HEK293T (cell line): ENCODE measurements at regions not wholly inside any gene's neighbourhood (a gene's known extent, or its start where the extent isn't known, plus 50 kb on each side); places are given as distances from the start of the nearest gene placed in this dataset.
A peak's percentile ranks its signal among the peaks of the same experiment; 100 is the strongest.

Experiments used
- CTCF ChIA-PET: fragments of 350-600 bp; formaldehyde crosslinking; extraction: SDS; loops from one replicate; lab custom pipeline; 2021; ENCODE audit warnings: antibody characterized with exemption, inconsistent platforms; lab: Yijun Ruan, JAX
- POLR2A ChIA-PET: fragments of 350-600 bp; formaldehyde crosslinking; extraction: SDS; loops from one replicate; lab custom pipeline; 2020; ENCODE audit warnings: antibody characterized with exemption, inconsistent platforms; lab: Yijun Ruan, JAX
- DNase-seq: peaks from one replicate; pipeline ENCODE4 v3.0.0; 2012; ENCODE audit warnings: mixed read lengths; ENCODE audit errors: extremely low spot score
- ARNT ChIP-seq: fragments of 450-650 bp; IDR thresholded peaks from 2 replicates; pipeline ENCODE4 v1.6.1; 2017; ENCODE audit warnings: mild to moderate bottlenecking
- BHLHE40 ChIP-seq: fragments of 450-650 bp; IDR thresholded peaks from 2 replicates; pipeline ENCODE4 v1.6.1; 2016; ENCODE audit warnings: mild to moderate bottlenecking, moderate library complexity, borderline replicate concordance
- CTBP1 ChIP-seq: fragments of 450-650 bp; IDR thresholded peaks from 2 replicates; pipeline ENCODE4 v1.6.1; 2016; ENCODE audit warnings: borderline replicate concordance
- ELF4 ChIP-seq: fragments of 450-650 bp; IDR thresholded peaks from 2 replicates; pipeline ENCODE4 v1.6.1; 2017; ENCODE audit warnings: antibody characterized with exemption
- FOXA1 ChIP-seq: fragments of 450-650 bp; IDR thresholded peaks from 2 replicates; pipeline ENCODE4 v1.6.1; 2016; ENCODE audit warnings: mild to moderate bottlenecking
- FOXK2 ChIP-seq: fragments of 450-650 bp; IDR thresholded peaks from 2 replicates; pipeline ENCODE4 v1.6.1; 2016; ENCODE audit warnings: mild to moderate bottlenecking
- FOXM1 ChIP-seq: fragments of 450-650 bp; IDR thresholded peaks from 2 replicates; pipeline ENCODE4 v1.6.1; 2017; ENCODE audit warnings: mild to moderate bottlenecking, borderline replicate concordance
- HDGF ChIP-seq: fragments of 450-650 bp; IDR thresholded peaks from 2 replicates; pipeline ENCODE4 v1.6.1; 2017; ENCODE audit warnings: antibody characterized with exemption, borderline replicate concordance
- LEF1 ChIP-seq: fragments of 450-650 bp; IDR thresholded peaks from 2 replicates; pipeline ENCODE4 v1.6.1; 2017; ENCODE audit warnings: mild to moderate bottlenecking, borderline replicate concordance
- NFRKB ChIP-seq: fragments of 450-650 bp; IDR thresholded peaks from 2 replicates; pipeline ENCODE4 v1.6.1; 2016; ENCODE audit warnings: mild to moderate bottlenecking, moderate library complexity
- SP1 ChIP-seq: fragments of 450-650 bp; IDR thresholded peaks from 2 replicates; pipeline ENCODE4 v1.6.1; 2017
- SUZ12 ChIP-seq: fragments of 450-650 bp; IDR thresholded peaks from 2 replicates; pipeline ENCODE4 v1.6.1; 2016; ENCODE audit warnings: mild to moderate bottlenecking
- TARDBP ChIP-seq: fragments of 450-650 bp; IDR thresholded peaks from 2 replicates; pipeline ENCODE4 v1.6.1; 2016
- ZNF384 ChIP-seq: fragments of 450-650 bp; IDR thresholded peaks from 2 replicates; pipeline ENCODE4 v1.6.1; 2016

DNA sequence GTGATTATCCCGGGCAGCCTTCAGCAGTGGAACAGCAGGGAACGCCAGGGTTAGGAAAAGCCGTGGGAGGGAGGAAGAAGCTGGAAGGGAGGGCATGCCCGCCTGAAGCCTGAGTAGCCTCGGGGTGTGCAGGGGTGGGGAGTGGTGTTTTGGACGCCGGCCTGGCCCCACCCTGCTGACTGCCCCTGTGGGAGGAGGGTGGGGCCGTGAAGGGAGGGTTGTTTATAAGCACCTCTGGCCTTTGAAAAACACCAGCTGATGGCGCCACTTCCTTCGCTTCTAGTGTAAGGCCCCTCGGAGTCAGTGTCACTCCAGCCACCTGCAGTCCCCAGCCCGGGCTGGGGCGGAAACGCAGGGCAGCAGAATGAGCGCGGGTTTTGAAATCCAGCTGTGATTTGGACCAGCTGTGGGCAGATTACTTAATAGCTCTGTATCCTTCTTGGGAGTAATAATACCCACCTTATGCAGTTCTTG, 52.8 kb upstream of the BMP6 start:
- ChIA-PET POLR2A (interaction anchor here (0.7 to 1.5 kb wide), 3 partner anchors 25 to 237 kb away, joined by 3 to 4 read pairs (median 3); partner anchors contain the start of gene SNRNP48), CTCF (interaction anchor here (1.0 to 1.2 kb wide), 2 partner anchors 22 to 54 kb away, joined by 3 read pairs; no protein-coding TSS in a partner anchor)
- DNase-seq = peak; percentile 46
- TF ChIP-seq SP1 (no peak), FOXK2 (no peak), ZNF384 (no peak)

DNA sequence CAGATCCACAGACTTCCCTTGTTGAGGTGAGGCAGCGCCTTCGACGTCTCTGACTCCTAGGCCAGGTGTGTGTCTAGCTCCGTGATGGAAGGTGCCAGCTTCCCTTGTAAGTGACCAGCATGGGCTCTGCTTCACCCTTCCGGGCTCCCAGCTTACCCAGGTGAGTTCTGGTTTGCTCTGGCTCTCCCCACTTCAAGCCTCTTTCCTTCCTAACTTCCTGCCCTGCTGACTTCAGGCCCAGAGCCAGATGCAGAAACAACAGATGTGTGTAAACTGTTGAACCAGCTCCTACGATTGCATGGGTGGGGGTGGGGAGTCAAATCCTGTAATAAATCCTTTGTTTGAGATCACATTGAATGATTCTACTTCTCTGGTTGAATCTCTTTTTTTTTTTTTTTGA, 51.6 kb upstream of the BMP6 start:
- POLR2A ChIA-PET = interaction anchor here (0.8 kb wide), 1 partner anchor 10 kb away, joined by 4 read pairs; no protein-coding TSS in a partner anchor
- CTCF ChIA-PET = interaction anchor here (0.8 kb wide), 1 partner anchor 10 kb away, joined by 4 read pairs; no protein-coding TSS in a partner anchor
- no peak for TF ChIP-seq NFRKB
- no peak for DNase-seq

DNA sequence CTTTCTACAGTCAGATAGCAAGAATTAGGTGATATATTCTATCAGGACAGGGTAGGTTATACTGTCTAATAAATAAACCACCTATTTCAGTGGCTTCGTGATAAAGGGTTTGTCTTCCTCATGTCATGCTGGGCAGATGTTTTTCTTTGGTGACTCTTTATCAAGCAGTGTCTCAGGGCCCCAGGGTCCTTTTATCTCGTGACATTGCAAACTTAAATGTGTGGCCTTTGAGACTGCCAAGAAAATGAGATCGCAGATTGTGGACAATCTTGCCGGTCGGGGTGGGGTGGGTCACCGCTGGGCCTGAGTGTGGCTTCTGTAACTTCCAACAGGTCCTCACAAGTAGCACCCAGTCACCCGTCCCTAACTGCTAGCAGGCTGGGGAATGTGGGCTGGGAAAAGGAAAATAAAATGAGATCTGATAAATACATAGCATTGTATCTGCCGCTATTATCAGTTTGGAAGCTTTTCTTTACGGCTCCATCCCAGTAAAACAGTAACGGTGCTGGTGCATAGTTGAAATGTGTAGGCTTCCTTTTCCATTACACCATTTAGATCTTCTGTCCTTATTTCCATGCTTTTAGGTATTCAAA, 50.5 kb upstream of the BMP6 start:
- ChIA-PET POLR2A (no interaction called here), CTCF (no interaction called here)

More for the DNA sequence above, 50.5 kb upstream of the BMP6 start:
- TF ChIP-seq CTBP1 (no peak), NFRKB (no peak), HDGF (no peak), BHLHE40 (no peak), ELF4 (no peak), FOXK2 (no peak), ARNT (no peak), FOXM1 (no peak), TARDBP (no peak), SUZ12 (no peak), LEF1 (no peak), FOXA1 (no peak)
- no peak for DNase-seq
